Upper lobe of left lung (tissue), 6 donors: ENCODE measurements at regions not wholly inside any gene's neighbourhood (a gene's known extent, or its start where the extent isn't known, plus 50 kb on each side); places are given as distances from the start of the nearest gene placed in this dataset.
"Not testable (repeated sequence)": the region's sequence is repeated elsewhere in the genome, so short reads cannot be mapped to it uniquely, and the experiment has no call there.

Experiments
- ATAC-seq, 2 donors: fragments of 200-7000 bp; cut with Tn5 transposase; one replicate each; pipeline ENCODE4 v1.9.1; 2022; ENCODE audit warnings: mild to moderate bottlenecking in 2 of 2, moderate library complexity in 2 of 2; ENCODE audit not compliant: low FRiP score in 2 of 2
- DNase-seq, 2 donors: peaks; one replicate each; pipeline ENCODE4 v3.0.0-alpha.2; 2019 to 2020
- H3K27ac ChIP-seq, 4 donors: fragments of 200-600 bp; sonication (generic); one replicate each; pipeline ENCODE4 v1.5.1; 2016 to 2019
- H3K27me3 ChIP-seq, 4 donors: fragments of 200-600 bp; sonication (generic); one replicate each; pipeline ENCODE4 v1.5.1; 2017 to 2019
- H3K36me3 ChIP-seq, 4 donors: fragments of 200-600 bp; sonication (generic); one replicate each; pipeline ENCODE4 v1.5.1; 2016 to 2019
- H3K4me1 ChIP-seq, 4 donors: fragments of 200-600 bp; sonication (generic); one replicate each; pipeline ENCODE4 v1.5.1; 2018 to 2019
- H3K4me3 ChIP-seq, 4 donors: fragments of 200-600 bp; sonication (generic); one replicate each; pipeline ENCODE4 v1.5.1; 2017 to 2019; ENCODE audit warnings: mild to moderate bottlenecking in 2 of 4, moderate library complexity in 1 of 4
- H3K9me3 ChIP-seq, 4 donors: fragments of 200-600 bp; sonication (generic); one replicate each; pipeline ENCODE4 v1.5.1; 2018 to 2019
- CTCF ChIP-seq, 6 experiments: fragments of 450-650 bp in 4 of 6; fragments of 200-600 bp in 2 of 6; sonication (generic) in 2 of 6; IDR thresholded peaks; one replicate each; pipeline ENCODE4 v1.5.1; 2016 to 2019; ENCODE audit warnings: antibody characterized with exemption in 6 of 6
- EP300 ChIP-seq, 4 donors: sonication (generic); formaldehyde crosslinking; IDR thresholded peaks; one replicate each; pipeline ENCODE4 v1.5.1; 2017; ENCODE audit warnings: antibody characterized with exemption in 4 of 4, control low read depth in 2 of 4
- POLR2A ChIP-seq, 4 donors: fragments of 450-650 bp; IDR thresholded peaks; one replicate each; pipeline ENCODE4 v1.5.1; 2016 to 2017; ENCODE audit warnings: antibody characterized with exemption in 4 of 4, mild to moderate bottlenecking in 2 of 4
- POLR2AphosphoS5 ChIP-seq, 2 donors: sonication (generic); formaldehyde crosslinking; IDR thresholded peaks; one replicate each; pipeline ENCODE4 v1.5.1; 2017; ENCODE audit warnings: antibody characterized with exemption in 2 of 2
- WGBS, 2 donors: methylation state at CpG; one replicate each; pipeline ENCODE4 v1.1.5; 2017 to 2018; 5-methylcytosine and 5-hydroxymethylcytosine counted together
- donor health status: DM: no; HTN: no; CAD: no; lungs with moderate emphysema.
- donor health status: DM: no; HTN: yes; CAD: no; lungs with severe emphysema.

- H3K4me3 ChIP-seq, result no peak overlapping the region
- H3K9me3 ChIP-seq, result no peaks in the 10 kb centered on the region
- no peak for DNase-seq
- no peak for ATAC-seq
- H3K36me3 ChIP-seq, result no peaks in the 10 kb centered on the region
- no peak overlapping the region for H3K27ac ChIP-seq
- 84 to 88% methylated on average over 11 to 13 of the region's 13 CpGs for WGBS, 2 donors
- TF ChIP-seq EP300 (IDR thresholded peaks at IDR 0.05) (no peak), POLR2A (IDR thresholded peaks at IDR 0.05) (no peak), POLR2AphosphoS5 (IDR thresholded peaks at IDR 0.05) (no peak), CTCF (IDR thresholded peaks at IDR 0.05) (no peak)
- no peaks in the 10 kb centered on the region for H3K4me1 ChIP-seq
- H3K27me3 ChIP-seq, result no peaks in the 10 kb centered on the region
Observed at GRCh38 chr10:128577958-128578750, 451.9 kb upstream of the MKI67 start.

GRCh38 chr10:128578766-128579165 lies 452.5 kb upstream of the MKI67 start:
- no peak overlapping the region for H3K27ac ChIP-seq
- WGBS, 2 donors, result 85 to 96% methylated on average over 5 of the region's 5 CpGs
- H3K4me1 ChIP-seq, result no peaks in the 10 kb centered on the region
- DNase-seq (peak in 1 of 2 donors; percentile 10), ATAC-seq (no peak)
- H3K27me3 ChIP-seq, result no peaks in the 10 kb centered on the region
- no peak for TF ChIP-seq CTCF (IDR thresholded peaks at IDR 0.05)
- TF ChIP-seq POLR2AphosphoS5 (IDR thresholded peaks at IDR 0.05), result no peak
- TF ChIP-seq POLR2A (IDR thresholded peaks at IDR 0.05), result no peak
- no peak for TF ChIP-seq EP300 (IDR thresholded peaks at IDR 0.05)
- no peak overlapping the region for H3K4me3 ChIP-seq
- no peaks in the 10 kb centered on the region for H3K9me3 ChIP-seq
- H3K36me3 ChIP-seq, result no peaks in the 10 kb centered on the region

- Histone ChIP-seq H3K9me3 (no peaks in the 10 kb centered on the region), H3K4me1 (no peaks in the 10 kb centered on the region), H3K36me3 (no peaks in the 10 kb centered on the region), H3K27me3 (no peaks in the 10 kb centered on the region), H3K4me3 (no peak overlapping the region), H3K27ac (no peak overlapping the region)
- ATAC-seq (no peak), DNase-seq (no peak)
- no peak for TF ChIP-seq EP300 (IDR thresholded peaks at IDR 0.05)
- WGBS, 2 donors, result 23 to 38% methylated on average over 8 of the region's 8 CpGs
Observed at GRCh38 chr10:128579280-128579865, 453.1 kb upstream of the MKI67 start.

GRCh38 chr10:128579901-128580300 lies 453.7 kb upstream of the MKI67 start:
- Histone ChIP-seq H3K36me3 (no peaks in the 10 kb centered on the region), H3K27ac (no peak overlapping the region), H3K4me1 (no peaks in the 10 kb centered on the region), H3K4me3 (no peak overlapping the region), H3K9me3 (no peaks in the 10 kb centered on the region), H3K27me3 (no peaks in the 10 kb centered on the region)
- TF ChIP-seq CTCF (IDR thresholded peaks at IDR 0.05), result no peak
- no peak for TF ChIP-seq EP300 (IDR thresholded peaks at IDR 0.05)
- TF ChIP-seq POLR2A (IDR thresholded peaks at IDR 0.05), result no peak
- TF ChIP-seq POLR2AphosphoS5 (IDR thresholded peaks at IDR 0.05), result no peak
- ATAC-seq, result no peak
- 63 to 66% methylated on average over 3 of the region's 3 CpGs for WGBS, 2 donors
- DNase-seq, result no peak

- not testable (repeated sequence) for H3K27me3 ChIP-seq, DNase-seq, H3K4me3 ChIP-seq, H3K36me3 ChIP-seq, ATAC-seq, H3K4me1 ChIP-seq, H3K27ac ChIP-seq, H3K9me3 ChIP-seq
- WGBS, 2 donors, result 89 to 98% methylated on average over 2 of the region's 2 CpGs
Observed at GRCh38 chr10:128583125-128583524, 456.9 kb upstream of the MKI67 start.

GRCh38 chr10:128586599-128586998 lies 460.4 kb upstream of the MKI67 start:
- H3K4me1 ChIP-seq, H3K27ac ChIP-seq, H3K4me3 ChIP-seq, H3K9me3 ChIP-seq, H3K27me3 ChIP-seq, H3K36me3 ChIP-seq, DNase-seq, ATAC-seq: not testable (repeated sequence)
- 84 to 98% methylated on average over 3 of the region's 3 CpGs for WGBS, 2 donors
